AG09319 (cell line): ENCODE measurements at regions not wholly inside any gene's neighbourhood (a gene's known extent, or its start where the extent isn't known, plus 50 kb on each side); places are given as distances from the start of the nearest gene placed in this dataset.

Experiments
- DNase-seq: peaks from one replicate; pipeline ENCODE4 v3.0.0-alpha.2; 2010; ENCODE audit warnings: low read depth; ENCODE audit errors: extremely low read depth
- TF ChIP-seq, protein P1 (sequence below): IDR thresholded peaks from 2 replicates; pipeline ENCODE4 v1.5.1; 2011; ENCODE audit warnings: low read depth, mild to moderate bottlenecking, inconsistent platforms, low read length, moderate library complexity

DNA sequence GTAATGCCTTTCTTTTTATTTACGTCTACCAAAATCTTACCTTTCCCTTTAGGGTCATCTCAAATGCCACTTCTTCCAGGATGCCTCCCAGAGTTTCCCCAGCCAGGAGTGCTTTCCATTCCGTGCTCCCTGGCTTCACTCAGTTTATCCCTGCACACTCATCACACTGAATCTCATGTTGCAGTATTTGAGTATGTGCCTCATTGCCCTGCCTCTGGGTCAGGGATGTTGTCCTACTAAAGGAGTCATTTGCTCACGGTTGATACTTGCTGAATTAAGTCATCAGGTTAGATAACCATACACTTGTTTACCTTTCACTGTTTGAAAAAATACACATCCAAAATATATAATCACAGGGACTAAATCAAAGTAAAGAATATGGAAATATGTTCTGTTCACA, 356.2 kb upstream of the GATB start:
- TF ChIP-seq, protein P1, sequence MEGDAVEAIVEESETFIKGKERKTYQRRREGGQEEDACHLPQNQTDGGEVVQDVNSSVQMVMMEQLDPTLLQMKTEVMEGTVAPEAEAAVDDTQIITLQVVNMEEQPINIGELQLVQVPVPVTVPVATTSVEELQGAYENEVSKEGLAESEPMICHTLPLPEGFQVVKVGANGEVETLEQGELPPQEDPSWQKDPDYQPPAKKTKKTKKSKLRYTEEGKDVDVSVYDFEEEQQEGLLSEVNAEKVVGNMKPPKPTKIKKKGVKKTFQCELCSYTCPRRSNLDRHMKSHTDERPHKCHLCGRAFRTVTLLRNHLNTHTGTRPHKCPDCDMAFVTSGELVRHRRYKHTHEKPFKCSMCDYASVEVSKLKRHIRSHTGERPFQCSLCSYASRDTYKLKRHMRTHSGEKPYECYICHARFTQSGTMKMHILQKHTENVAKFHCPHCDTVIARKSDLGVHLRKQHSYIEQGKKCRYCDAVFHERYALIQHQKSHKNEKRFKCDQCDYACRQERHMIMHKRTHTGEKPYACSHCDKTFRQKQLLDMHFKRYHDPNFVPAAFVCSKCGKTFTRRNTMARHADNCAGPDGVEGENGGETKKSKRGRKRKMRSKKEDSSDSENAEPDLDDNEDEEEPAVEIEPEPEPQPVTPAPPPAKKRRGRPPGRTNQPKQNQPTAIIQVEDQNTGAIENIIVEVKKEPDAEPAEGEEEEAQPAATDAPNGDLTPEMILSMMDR = no peak
- no peak for DNase-seq

DNA sequence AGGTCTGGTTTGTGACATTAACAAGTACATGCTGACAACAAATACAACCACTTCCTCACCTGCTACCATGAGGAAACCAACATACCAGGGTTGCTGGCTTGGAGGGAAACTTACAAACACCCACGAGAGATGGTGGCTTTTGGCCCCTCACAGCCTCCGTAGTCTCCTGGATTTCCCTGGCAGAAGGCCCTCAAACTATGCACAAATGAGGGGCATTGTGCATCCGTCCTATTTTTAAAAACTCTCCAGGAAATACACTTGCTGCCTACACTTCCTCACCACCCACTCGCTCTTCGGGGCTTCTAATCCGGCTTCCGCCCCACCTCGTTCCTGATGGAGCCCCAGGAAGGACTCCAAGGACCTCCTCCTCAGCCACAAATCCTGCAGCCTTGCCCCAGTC, 355.0 kb upstream of the GATB start:
- no peak for DNase-seq
- TF ChIP-seq, protein P1 = no peak

DNA sequence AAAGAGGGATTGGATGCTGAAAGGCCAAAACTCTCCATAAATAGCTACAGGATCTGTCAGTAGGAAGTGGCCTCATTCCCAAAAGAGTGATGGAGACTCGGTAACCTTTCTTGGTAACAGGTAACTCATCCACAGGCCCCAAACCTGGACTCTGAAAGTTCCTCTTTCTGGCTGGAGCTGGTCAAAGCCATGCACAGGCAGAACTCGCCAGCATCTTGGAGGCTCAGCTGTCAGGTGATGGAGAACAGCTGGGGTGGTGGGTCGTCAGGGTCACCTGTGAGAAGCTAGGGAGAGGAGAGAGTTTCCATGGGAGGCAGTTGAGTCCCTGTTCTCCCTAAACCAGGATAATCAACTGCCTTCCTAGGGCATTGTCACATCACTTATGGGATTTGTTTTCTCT, 354.3 kb upstream of the GATB start:
- DNase-seq = no peak
- TF ChIP-seq, protein P1 = no peak

DNA sequence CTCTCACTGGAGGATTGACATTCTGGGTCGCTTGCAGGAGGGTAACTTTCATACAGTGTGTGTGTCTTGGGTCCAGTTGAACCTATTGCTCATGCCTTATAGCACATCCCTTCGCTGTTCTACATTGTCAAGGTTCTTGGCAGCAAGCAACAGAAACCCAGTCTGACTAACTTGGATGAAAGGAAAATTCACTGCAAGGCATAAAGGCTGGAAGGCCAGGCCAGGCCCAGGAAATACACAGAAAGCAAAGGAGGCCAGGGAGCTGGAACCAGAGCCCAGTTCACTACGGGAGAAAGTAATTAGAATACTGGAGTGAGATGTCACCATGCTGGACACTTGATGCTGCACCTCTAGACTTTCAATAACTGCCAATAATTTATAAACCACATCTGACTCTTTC, 353.8 kb upstream of the GATB start:
- TF ChIP-seq, protein P1 = no peak
- DNase-seq = no peak

DNA sequence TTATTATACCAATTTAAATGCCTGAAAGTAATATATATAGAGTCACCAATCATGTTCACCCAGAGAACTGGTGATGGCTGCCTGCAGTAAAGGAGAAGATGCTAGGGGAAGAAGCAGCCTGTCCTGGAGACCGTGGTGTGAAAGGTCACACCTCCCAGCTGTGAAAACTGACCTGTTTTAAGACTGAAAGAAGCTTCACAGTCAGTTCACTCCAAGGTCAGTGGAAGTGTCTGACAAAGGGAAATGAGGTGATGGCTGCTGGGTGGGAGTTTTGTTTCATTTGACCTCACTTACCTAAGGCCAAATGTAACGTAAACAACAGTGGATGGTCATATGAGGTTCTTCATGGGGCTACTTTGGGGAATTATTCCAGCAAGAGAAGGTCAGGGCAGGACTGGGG, 352.1 kb upstream of the GATB start:
- no peak for DNase-seq
- TF ChIP-seq, protein P1 = no peak

DNA sequence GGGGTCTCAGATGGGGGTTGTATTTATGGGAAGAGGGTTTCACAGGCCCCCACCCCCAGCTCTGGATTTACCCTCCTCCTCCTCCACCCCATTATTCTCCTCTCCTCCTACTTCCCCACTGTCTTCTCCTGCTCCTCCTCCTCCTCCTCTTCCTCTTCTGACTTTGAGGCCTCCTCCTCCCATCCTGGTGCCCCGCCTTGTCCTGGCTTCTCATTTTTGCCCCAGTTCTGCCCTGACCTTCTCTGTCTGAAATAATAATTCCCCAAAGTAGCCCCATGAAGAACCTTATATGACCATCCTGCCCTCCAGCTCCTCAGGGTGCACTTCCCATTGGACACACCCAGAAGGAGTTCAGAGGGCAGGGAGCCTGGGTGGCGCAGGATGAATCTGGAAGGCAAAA, 351.4 kb upstream of the GATB start:
- DNase-seq = no peak
- TF ChIP-seq, protein P1 = no peak

DNA sequence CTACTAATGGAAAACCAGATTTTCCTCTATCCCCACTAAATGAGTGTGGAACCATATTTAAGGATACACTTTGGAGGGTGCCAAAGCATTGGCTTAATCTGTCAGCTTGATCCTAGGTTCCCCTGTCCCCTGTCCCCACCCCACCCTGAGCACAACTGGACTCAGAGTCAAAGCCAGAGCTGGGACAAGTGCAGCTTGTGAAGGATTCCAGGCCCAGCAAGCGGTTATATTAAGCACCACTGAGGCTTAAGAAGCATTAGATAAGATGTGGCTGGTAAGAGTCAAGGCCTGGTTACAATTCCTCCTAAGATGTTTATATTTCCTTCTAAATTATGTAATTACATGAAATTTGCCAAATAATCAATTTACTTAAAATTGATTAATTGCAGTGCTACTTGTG, 350.0 kb upstream of the GATB start:
- DNase-seq = no peak
- TF ChIP-seq, protein P1 = no peak
